ENCODE measurements at regions not wholly inside any gene's neighbourhood (a gene's known extent, or its start where the extent isn't known, plus 50 kb on each side); places are given as distances from the start of the nearest gene placed in this dataset.

GRCh38 chr5:163807781-163808180 is 302.4 kb downstream of the MAT2B start:
- Histone ChIP-seq H3K9ac (no peak overlapping the region), H3K36me3 (no peaks in the 10 kb centered on the region), H3K4me3 (no peak overlapping the region), H4K20me1 (no peaks in the 10 kb centered on the region), H3K27me3 (no peaks in the 10 kb centered on the region), H3K4me2 (no peak overlapping the region), H3K4me1 (no peaks in the 10 kb centered on the region), H3K9me3 (no peaks in the 10 kb centered on the region), H3K27ac (no peak overlapping the region)
- TF ChIP-seq Cebpa-rat (IDR thresholded peaks at IDR 0.05), result no peak

- Histone ChIP-seq H3K27ac (no peak overlapping the region), H3K27me3 (no peaks in the 10 kb centered on the region), H3K9ac (no peak overlapping the region), H3K4me3 (no peak overlapping the region), H3K4me2 (no peak overlapping the region), H4K20me1 (no peaks in the 10 kb centered on the region), H3K36me3 (no peaks in the 10 kb centered on the region), H3K4me1 (no peaks in the 10 kb centered on the region), H3K9me3 (no peaks in the 10 kb centered on the region)
- no peak for TF ChIP-seq Cebpa-rat (IDR thresholded peaks at IDR 0.05)
Measured at GRCh38 chr5:163809473-163809872, 304.1 kb downstream of the MAT2B start.

- no peaks in the 10 kb centered on the region for H3K27me3 ChIP-seq
- no peak overlapping the region for H3K4me3 ChIP-seq
- no peaks in the 10 kb centered on the region for H4K20me1 ChIP-seq
- H3K9ac ChIP-seq, result no peak overlapping the region
- no peaks in the 10 kb centered on the region for H3K9me3 ChIP-seq
- H3K4me2 ChIP-seq, result no peak overlapping the region
- no peaks in the 10 kb centered on the region for H3K4me1 ChIP-seq
- no peak for TF ChIP-seq Cebpa-rat (IDR thresholded peaks at IDR 0.05)
- no peak overlapping the region for H3K27ac ChIP-seq
- H3K36me3 ChIP-seq, result no peaks in the 10 kb centered on the region
Measured at GRCh38 chr5:163813900-163814299, 308.5 kb downstream of the MAT2B start.

GRCh38 chr5:163815240-163815791 is 309.9 kb downstream of the MAT2B start:
- no peak overlapping the region for H3K4me2 ChIP-seq
- no peaks in the 10 kb centered on the region for H4K20me1 ChIP-seq
- no peak overlapping the region for H3K27ac ChIP-seq

GRCh38 chr5:163821142-163821541 is 315.7 kb downstream of the MAT2B start:
- H4K20me1 ChIP-seq, result no peaks in the 10 kb centered on the region
- H3K4me2 ChIP-seq, result no peak overlapping the region
- no peak overlapping the region for H3K4me3 ChIP-seq
- H3K27ac ChIP-seq, result no peak overlapping the region
- no peak overlapping the region for H3K9ac ChIP-seq
- H3K27me3 ChIP-seq, result no peaks in the 10 kb centered on the region
- H3K4me1 ChIP-seq, result no peaks in the 10 kb centered on the region
- no peaks in the 10 kb centered on the region for H3K9me3 ChIP-seq
- no peak for TF ChIP-seq Cebpa-rat (IDR thresholded peaks at IDR 0.05)
- H3K36me3 ChIP-seq, result no peaks in the 10 kb centered on the region

More at GRCh38 chr5:163815240-163815791, 309.9 kb downstream of the MAT2B start:
- Histone ChIP-seq H3K9ac (no peak overlapping the region), H3K4me1 (no peaks in the 10 kb centered on the region), H3K36me3 (no peaks in the 10 kb centered on the region), H3K4me3 (no peak overlapping the region), H3K27me3 (no peaks in the 10 kb centered on the region), H3K9me3 (no peaks in the 10 kb centered on the region)
- TF ChIP-seq Cebpa-rat (IDR thresholded peaks at IDR 0.05), result no peak

GRCh38 chr5:163822548-163822947 is 317.1 kb downstream of the MAT2B start:
- no peaks in the 10 kb centered on the region for H3K27me3 ChIP-seq
- no peak overlapping the region for H3K4me3 ChIP-seq
- no peaks in the 10 kb centered on the region for H4K20me1 ChIP-seq
- no peaks in the 10 kb centered on the region for H3K36me3 ChIP-seq
- H3K4me2 ChIP-seq, result no peak overlapping the region
- H3K4me1 ChIP-seq, result no peaks in the 10 kb centered on the region
- H3K27ac ChIP-seq, result no peak overlapping the region
- no peak overlapping the region for H3K9ac ChIP-seq
- TF ChIP-seq Cebpa-rat (IDR thresholded peaks at IDR 0.05), result no peak
- no peaks in the 10 kb centered on the region for H3K9me3 ChIP-seq

GRCh38 chr5:163825661-163826060 is 320.2 kb downstream of the MAT2B start:
- Histone ChIP-seq H3K27ac (no peak overlapping the region), H4K20me1 (no peaks in the 10 kb centered on the region), H3K27me3 (no peaks in the 10 kb centered on the region), H3K36me3 (no peaks in the 10 kb centered on the region), H3K4me3 (no peak overlapping the region), H3K9me3 (no peaks in the 10 kb centered on the region), H3K4me1 (no peaks in the 10 kb centered on the region), H3K4me2 (no peak overlapping the region), H3K9ac (no peak overlapping the region)
- TF ChIP-seq Cebpa-rat (IDR thresholded peaks at IDR 0.05), result no peak

- Histone ChIP-seq H3K27ac (no peak overlapping the region), H3K4me3 (no peak overlapping the region), H3K27me3 (no peaks in the 10 kb centered on the region), H3K4me2 (no peak overlapping the region), H3K9me3 (no peaks in the 10 kb centered on the region), H3K9ac (no peak overlapping the region), H4K20me1 (no peaks in the 10 kb centered on the region), H3K36me3 (no peaks in the 10 kb centered on the region), H3K4me1 (no peaks in the 10 kb centered on the region)
- TF ChIP-seq Cebpa-rat (IDR thresholded peaks at IDR 0.05), result no peak
Measured at GRCh38 chr5:163826201-163826600, 320.8 kb downstream of the MAT2B start.

- peaks cover under 1% of the 10 kb centered on the region; the same call in 1 of the 2 replicates for H3K9me3 ChIP-seq
- H3K27me3 ChIP-seq, result no peaks in the 10 kb centered on the region
- no peak for TF ChIP-seq Cebpa-rat (IDR thresholded peaks at IDR 0.05)
- H3K36me3 ChIP-seq, result no peaks in the 10 kb centered on the region
- no peak overlapping the region for H3K27ac ChIP-seq
- H3K4me1 ChIP-seq, result peaks cover 5% of the 10 kb centered on the region
- H3K4me2 ChIP-seq, result no peak overlapping the region
- no peak overlapping the region for H3K9ac ChIP-seq
- H3K4me3 ChIP-seq, result no peak overlapping the region
- H4K20me1 ChIP-seq, result no peaks in the 10 kb centered on the region
Measured at GRCh38 chr5:163832155-163832554, 326.7 kb downstream of the MAT2B start.

GRCh38 chr5:163838738-163839137 is 333.3 kb downstream of the MAT2B start:
- Histone ChIP-seq H3K4me1 (peaks cover 15% of the 10 kb centered on the region), H3K27ac (no peak overlapping the region), H3K4me3 (no peak overlapping the region), H3K4me2 (no peak overlapping the region), H4K20me1 (no peaks in the 10 kb centered on the region), H3K27me3 (no peaks in the 10 kb centered on the region), H3K9me3 (peaks cover 5% of the 10 kb centered on the region; the same call in 1 of the 2 replicates), H3K36me3 (no peaks in the 10 kb centered on the region), H3K9ac (no peak overlapping the region)
- no peak for TF ChIP-seq Cebpa-rat (IDR thresholded peaks at IDR 0.05)

- Histone ChIP-seq H3K27ac (no peak overlapping the region), H4K20me1 (no peaks in the 10 kb centered on the region), H3K4me3 (no peak overlapping the region), H3K9ac (no peak overlapping the region), H3K9me3 (no peaks in the 10 kb centered on the region), H3K36me3 (no peaks in the 10 kb centered on the region), H3K27me3 (no peaks in the 10 kb centered on the region), H3K4me2 (no peak overlapping the region), H3K4me1 (no peaks in the 10 kb centered on the region)
- TF ChIP-seq Cebpa-rat (IDR thresholded peaks at IDR 0.05), result no peak
Measured at GRCh38 chr5:163846512-163846911, 341.1 kb downstream of the MAT2B start.
